Activated CD4-positive, CD25-positive, alpha-beta regulatory T cell treated with anti-CD3 and anti-CD28 coated beads, Interleukin-2, amount 50 U/mL, for 24 hours (primary cell): ENCODE measurements at regions not wholly inside any gene's neighbourhood (a gene's known extent, or its start where the extent isn't known, plus 50 kb on each side); places are given as distances from the start of the nearest gene placed in this dataset.

Experiments used
- ATAC-seq, 2 donors: fragments of 150-1000 bp; cut with Tn5 transposase; one replicate each; pipeline ENCODE4 v1.10.0; 2021; ENCODE audit warnings: mild to moderate bottlenecking in 1 of 2, moderate library complexity in 1 of 2

DNA sequence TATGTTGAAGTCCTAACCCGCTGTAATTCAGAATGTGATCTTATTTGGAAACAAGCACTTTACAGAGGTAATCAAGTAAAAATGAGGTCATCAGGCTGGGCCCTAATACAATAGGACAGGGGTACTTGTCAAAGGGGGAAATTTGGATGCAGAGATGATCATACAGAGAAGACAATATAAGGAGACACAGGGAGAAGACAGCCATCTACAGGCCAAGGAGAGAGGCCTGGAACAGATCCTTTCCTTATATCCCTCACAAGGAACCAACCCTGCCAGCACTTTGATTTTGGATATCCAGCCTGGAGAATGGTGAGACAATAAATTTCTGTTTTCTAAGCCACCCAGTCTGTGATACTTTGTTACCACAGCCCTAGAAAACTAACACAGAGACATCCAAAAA, 104.3 kb downstream of the METTL4 start:
- ATAC-seq = no peak

DNA sequence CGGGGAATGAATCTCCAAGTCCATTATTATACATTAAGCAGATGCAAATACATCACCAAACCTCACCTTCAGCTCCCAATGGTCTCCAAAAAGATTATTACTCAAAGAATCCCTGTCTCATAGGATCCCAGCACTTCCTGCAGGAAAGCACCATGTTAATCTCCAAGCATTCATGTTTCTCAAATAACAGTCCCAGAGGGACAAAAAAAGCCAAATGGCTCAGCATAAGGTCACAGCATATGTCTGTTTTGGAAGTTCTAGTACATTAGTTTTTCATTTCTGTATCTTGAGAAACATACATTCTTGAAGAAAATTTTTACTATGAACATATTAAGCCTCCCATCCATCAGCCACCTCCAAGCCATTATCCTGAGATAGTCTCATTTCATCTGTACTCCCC, 103.3 kb downstream of the METTL4 start:
- no peak for ATAC-seq

DNA sequence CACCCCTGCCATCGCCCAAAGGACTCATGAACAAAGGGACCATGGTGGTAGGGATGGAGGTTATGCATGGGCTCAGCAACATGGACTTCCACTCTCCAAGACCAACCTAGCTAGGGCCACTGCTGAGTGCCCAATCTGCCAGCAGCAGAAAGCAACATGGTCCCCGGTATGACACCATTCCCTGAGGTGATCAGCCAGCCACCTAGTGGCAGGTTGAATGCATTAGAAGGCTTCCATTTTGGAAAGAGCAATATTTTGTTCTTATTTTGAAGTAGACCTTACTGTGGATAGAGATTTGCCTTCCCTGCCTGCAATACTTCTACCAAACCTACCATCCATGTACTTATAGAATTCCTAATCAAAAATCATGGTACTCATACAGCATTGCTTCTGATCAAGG, 99.8 kb downstream of the METTL4 start:
- no peak for ATAC-seq

DNA sequence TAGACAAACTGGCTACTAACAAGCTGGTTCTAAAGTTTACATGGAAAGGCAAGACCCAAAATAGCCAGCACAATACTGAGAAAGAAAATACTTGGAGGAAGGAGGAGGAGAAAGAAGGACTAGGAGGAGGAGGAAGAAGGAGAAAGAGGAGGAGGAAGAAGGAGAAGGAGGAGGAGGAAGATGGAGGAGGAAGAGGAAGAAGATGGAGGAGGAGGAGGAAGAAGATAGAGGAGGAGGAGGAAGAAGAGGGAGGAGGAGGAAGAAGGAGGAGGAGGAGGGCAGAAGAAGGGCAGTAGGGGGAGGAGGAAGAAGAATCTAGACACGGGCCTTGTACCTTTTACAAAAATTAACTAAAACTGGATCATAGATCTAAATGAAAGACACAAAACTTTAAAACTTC, 92.6 kb downstream of the METTL4 start:
- ATAC-seq = no peak

DNA sequence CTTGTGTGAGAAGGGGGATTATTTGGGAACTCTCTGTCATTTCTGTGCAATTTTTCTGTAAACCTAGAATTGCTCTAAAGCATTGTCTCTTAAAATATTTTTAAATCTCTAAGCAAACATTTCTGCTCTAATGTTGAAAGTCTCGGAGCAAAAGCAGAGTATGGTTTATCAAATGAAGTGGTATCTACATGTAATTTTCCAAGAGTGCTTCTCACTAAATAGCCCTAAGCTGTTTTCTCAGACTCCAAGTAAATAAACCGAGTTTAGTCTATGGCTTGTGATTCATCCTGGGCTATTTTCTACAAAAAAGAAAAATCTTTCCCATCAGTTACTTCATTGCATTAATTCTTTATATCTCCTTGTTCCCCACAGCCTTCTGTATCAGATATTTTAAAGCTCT, 90.8 kb downstream of the METTL4 start:
- no peak for ATAC-seq

DNA sequence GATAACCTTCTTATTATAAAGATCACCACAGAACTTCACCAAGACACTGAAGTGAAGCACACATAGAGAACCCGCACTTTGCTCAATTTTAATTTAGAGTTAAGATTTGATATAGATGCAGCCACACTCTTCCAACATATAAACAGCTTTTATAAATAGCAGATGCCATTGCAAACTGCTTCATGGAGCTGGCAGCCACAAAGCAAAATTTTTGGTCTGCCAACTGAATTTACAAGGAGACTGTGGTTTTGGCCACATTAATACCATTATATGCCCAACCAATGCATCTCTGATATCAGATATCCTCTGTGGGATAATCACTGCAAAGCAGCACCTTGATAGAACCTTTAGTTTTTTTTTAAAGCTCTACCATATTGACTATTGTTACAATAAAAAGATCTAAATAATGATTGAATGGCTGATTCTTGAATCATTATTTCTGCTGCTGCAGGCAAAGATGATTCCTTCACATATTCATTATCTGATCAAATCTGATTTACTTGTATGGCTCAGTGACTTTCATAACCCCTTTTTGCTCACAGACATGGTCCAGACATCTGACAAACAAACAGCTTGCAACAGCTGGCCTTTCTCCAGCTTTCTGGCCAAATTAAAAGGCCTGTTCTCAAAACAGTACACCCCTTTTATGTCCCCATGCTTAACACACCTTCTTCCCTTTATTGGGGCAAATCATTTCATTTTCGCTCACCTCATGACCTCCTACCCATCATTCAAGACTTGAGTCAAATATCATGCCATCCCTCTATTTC, 88.4 kb downstream of the METTL4 start:
- no peak for ATAC-seq

DNA sequence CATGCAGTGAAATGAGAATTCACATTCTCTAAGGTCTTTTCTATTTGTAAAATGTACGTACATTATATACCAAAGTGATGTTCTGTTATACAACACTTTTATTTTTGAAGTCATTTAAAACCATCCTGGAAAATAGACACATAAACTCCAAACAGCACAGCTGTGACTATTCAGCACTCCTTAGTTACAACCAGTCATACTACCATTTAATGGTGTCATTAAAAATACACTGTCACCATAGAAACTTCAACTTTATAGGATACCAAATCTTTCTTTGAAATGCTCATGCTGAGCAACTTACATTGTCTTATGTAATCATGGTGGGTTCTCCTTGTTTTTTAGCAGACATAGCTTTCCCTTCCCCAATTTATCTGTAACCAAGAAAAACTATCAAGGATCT, 85.3 kb downstream of the METTL4 start:
- no peak for ATAC-seq

DNA sequence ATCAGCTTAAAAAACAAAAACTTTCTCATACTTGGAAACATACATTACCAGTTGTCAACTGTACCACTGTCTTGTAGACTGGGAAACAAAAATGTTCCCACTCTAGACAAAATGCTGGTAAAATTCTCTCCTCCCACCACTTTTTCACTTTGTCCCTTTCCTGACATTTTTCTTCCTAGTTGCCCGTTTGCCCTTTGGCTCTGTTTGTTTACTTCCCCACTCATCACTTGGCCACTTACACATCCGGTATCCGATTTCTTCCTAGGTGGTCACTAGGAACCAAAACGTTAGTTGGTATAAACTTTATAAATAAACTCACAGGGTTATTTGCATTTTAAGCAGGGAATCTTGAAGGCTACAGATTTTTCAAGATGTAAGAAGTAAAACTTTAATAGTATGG, 84.9 kb downstream of the METTL4 start:
- no peak for ATAC-seq
